GM12872 (cell line): ENCODE measurements at regions not wholly inside any gene's neighbourhood (a gene's known extent, or its start where the extent isn't known, plus 50 kb on each side); places are given as distances from the start of the nearest gene placed in this dataset.

Experiments used
- TF ChIP-seq, protein P1 (sequence below): IDR thresholded peaks from 3 replicates; pipeline ENCODE4 v1.5.1; 2011; ENCODE audit warnings: low read depth, mild to moderate bottlenecking, low read length, moderate library complexity; ENCODE audit not compliant: insufficient read depth

GRCh38 chr2:107258531-107259407 is 372.8 kb upstream of the ST6GAL2 start:
- TF ChIP-seq, protein P1, sequence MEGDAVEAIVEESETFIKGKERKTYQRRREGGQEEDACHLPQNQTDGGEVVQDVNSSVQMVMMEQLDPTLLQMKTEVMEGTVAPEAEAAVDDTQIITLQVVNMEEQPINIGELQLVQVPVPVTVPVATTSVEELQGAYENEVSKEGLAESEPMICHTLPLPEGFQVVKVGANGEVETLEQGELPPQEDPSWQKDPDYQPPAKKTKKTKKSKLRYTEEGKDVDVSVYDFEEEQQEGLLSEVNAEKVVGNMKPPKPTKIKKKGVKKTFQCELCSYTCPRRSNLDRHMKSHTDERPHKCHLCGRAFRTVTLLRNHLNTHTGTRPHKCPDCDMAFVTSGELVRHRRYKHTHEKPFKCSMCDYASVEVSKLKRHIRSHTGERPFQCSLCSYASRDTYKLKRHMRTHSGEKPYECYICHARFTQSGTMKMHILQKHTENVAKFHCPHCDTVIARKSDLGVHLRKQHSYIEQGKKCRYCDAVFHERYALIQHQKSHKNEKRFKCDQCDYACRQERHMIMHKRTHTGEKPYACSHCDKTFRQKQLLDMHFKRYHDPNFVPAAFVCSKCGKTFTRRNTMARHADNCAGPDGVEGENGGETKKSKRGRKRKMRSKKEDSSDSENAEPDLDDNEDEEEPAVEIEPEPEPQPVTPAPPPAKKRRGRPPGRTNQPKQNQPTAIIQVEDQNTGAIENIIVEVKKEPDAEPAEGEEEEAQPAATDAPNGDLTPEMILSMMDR: no peak

- TF ChIP-seq, protein P1: no peak
These were observed 373.6 kb upstream of the ST6GAL2 start for GRCh38 chr2:107259408-107260195.

GRCh38 chr2:107263628-107264027 is 377.7 kb upstream of the ST6GAL2 start:
- TF ChIP-seq, protein P1: no peak

DNA sequence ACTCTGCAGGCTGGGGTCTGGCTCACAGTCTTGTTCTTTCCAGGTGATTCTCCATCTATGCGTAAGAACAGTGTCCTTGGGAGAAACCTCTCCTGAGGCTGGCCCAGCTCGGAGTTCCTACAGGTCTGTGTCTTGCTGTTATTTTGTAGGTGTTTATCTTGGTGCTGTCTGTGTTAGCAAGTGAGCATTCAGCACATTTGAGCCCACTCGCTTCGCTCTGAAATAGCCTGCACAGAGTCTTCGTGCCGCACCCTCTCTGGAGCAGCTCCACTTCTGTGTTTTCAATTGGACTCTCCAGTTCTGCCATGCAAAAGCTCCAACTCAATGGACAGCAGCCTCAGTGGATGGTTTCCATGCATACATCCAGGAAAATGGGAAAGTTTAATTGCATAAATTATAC is 378.2 kb upstream of the ST6GAL2 start:
- TF ChIP-seq, protein P1: no peak

- TF ChIP-seq, protein P1: no peak
These were observed 380.6 kb upstream of the ST6GAL2 start for GRCh38 chr2:107266555-107266954.

DNA sequence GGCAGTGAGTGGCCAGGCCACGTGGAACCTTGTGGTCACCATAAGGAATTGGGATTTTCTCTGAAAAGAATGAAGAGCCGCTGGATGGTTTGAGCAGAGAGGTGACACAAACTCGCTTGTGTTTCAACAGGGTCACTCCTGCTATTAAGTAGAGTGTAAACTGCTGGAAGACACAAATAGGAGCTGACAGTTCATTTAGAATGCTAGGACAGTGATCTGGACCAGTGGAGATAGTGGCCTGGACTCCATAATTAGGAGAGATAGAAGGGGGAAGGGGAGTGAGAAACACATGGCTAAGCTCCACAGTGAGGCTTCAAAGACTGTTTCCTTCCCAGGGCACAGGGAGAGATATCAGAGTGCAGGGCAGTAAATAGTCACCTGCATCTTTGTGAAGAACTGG is 381.1 kb upstream of the ST6GAL2 start:
- TF ChIP-seq, protein P1: no peak

GRCh38 chr2:107276034-107276433 is 390.1 kb upstream of the ST6GAL2 start:
- TF ChIP-seq, protein P1: no peak
